ENCODE measurements at regions not wholly inside any gene's neighbourhood (a gene's known extent, or its start where the extent isn't known, plus 50 kb on each side); places are given as distances from the start of the nearest gene placed in this dataset.

DNA sequence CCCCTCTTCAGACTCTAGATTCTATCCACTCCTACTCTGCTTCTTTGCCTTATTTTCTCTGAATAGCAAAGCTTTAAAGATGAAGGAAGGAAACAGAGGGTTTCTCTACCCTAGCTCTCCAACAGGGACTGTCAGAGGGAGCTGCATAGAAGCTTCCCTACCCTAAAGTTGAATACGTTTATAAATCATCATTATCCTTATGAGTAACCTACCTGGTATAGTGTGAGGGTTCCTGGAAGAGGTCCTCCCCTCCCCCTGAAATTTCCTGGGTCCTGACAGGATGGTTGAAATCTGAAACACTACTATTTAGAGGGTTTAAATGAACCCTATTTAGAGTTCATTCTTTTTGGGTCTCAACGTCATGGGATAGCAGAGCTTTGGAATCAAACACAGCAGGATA, 187.0 kb upstream of the RBPJ start:
- no peak for DNase-seq (ENCODE audit: low read depth)
- Histone ChIP-seq H3K36me3 (ENCODE audit: control insufficient read depth, insufficient read depth, low read length) (no peaks in the 10 kb centered on the region), H3K4me3 (ENCODE audit: low read depth, low read length) (no peak overlapping the region), H3K27me3 (ENCODE audit: control insufficient read depth, insufficient read depth, low read length) (no peaks in the 10 kb centered on the region)
- TF ChIP-seq, protein P1, sequence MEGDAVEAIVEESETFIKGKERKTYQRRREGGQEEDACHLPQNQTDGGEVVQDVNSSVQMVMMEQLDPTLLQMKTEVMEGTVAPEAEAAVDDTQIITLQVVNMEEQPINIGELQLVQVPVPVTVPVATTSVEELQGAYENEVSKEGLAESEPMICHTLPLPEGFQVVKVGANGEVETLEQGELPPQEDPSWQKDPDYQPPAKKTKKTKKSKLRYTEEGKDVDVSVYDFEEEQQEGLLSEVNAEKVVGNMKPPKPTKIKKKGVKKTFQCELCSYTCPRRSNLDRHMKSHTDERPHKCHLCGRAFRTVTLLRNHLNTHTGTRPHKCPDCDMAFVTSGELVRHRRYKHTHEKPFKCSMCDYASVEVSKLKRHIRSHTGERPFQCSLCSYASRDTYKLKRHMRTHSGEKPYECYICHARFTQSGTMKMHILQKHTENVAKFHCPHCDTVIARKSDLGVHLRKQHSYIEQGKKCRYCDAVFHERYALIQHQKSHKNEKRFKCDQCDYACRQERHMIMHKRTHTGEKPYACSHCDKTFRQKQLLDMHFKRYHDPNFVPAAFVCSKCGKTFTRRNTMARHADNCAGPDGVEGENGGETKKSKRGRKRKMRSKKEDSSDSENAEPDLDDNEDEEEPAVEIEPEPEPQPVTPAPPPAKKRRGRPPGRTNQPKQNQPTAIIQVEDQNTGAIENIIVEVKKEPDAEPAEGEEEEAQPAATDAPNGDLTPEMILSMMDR (IDR thresholded peaks at IDR 0.05; ENCODE audit: insufficient read depth, low read length, poor library complexity, severe bottlenecking): no peak

DNA sequence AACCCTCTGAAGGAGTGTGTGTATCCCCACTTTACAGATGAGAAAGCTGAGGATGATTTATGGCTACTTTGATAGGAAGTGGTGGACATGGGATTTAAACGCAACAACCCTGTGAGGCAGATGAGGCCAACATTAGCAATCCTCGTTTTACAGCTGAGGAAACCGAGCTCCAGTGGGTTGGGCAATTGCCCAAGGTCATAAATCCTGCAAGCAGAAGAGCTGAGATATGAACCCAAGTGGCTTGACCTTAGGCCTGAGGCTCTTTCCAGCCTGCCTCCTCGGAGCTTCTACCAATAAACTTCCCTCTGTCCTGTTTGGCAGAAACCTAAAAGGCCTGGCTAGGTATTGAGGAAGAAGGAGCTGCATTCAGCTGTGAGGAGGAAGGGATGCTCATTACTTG, 185.5 kb upstream of the RBPJ start:
- no peaks in the 10 kb centered on the region for H3K36me3 ChIP-seq (ENCODE audit: control insufficient read depth, insufficient read depth, low read length)
- TF ChIP-seq, protein P1 (IDR thresholded peaks at IDR 0.05; ENCODE audit: insufficient read depth, low read length, poor library complexity, severe bottlenecking): no peak
- H3K27me3 ChIP-seq (ENCODE audit: control insufficient read depth, insufficient read depth, low read length): no peaks in the 10 kb centered on the region
- DNase-seq (ENCODE audit: low read depth): no peak
- no peak overlapping the region for H3K4me3 ChIP-seq (ENCODE audit: low read depth, low read length)

DNA sequence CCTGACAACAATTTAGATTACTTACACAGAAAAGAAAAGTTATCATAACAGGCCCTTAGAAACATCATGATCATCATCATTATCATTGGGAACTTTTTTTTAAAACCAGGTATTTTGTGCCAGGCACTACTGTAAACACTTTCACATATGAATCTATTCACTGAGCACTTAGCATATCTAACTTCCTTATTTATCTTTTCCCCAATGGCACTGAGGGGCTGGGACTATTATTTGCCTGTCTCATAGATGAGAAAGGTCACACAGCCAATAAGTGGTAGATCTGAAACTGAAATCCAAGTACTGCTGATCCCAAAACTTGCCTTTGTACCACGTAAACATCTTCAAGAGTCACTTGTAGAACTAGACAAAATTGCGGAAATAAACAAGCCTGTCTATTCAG, 184.2 kb upstream of the RBPJ start:
- Histone ChIP-seq H3K4me3 (ENCODE audit: low read depth, low read length) (no peak overlapping the region), H3K36me3 (ENCODE audit: control insufficient read depth, insufficient read depth, low read length) (no peaks in the 10 kb centered on the region), H3K27me3 (ENCODE audit: control insufficient read depth, insufficient read depth, low read length) (no peaks in the 10 kb centered on the region)
- no peak for DNase-seq (ENCODE audit: low read depth)
- TF ChIP-seq, protein P1 (IDR thresholded peaks at IDR 0.05; ENCODE audit: insufficient read depth, low read length, poor library complexity, severe bottlenecking): no peak

DNA sequence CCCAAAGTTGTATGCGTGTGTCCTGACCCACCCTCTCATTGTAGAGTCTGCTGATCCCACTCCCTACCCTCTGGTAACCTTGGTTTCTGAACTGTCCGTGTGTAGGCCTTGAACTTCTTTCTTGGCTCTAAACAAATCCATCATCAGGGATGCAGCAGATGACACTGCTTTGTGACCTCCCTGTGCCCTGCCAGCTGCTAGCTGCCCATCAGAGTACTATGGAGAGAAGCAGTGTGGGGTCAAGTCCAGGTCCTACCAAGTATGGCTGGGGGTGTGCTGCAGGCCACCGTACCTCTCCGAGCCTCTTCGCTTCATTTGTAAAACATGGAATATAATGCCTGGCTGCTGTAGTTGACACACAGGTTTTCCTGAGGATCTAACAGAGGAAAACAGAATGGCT, 183.5 kb upstream of the RBPJ start:
- TF ChIP-seq, protein P1 (IDR thresholded peaks at IDR 0.05; ENCODE audit: insufficient read depth, low read length, poor library complexity, severe bottlenecking): no peak

GRCh38 chr4:26139310-26139924, 181.4 kb upstream of the RBPJ start:
- Histone ChIP-seq H3K4me3 (ENCODE audit: low read depth, low read length) (no peak overlapping the region), H3K27me3 (ENCODE audit: control insufficient read depth, insufficient read depth, low read length) (no peaks in the 10 kb centered on the region), H3K36me3 (ENCODE audit: control insufficient read depth, insufficient read depth, low read length) (no peaks in the 10 kb centered on the region)
- TF ChIP-seq, protein P1 (IDR thresholded peaks at IDR 0.05; ENCODE audit: insufficient read depth, low read length, poor library complexity, severe bottlenecking): no peak
- DNase-seq (ENCODE audit: low read depth): no peak

More for the DNA sequence above, 183.5 kb upstream of the RBPJ start:
- Histone ChIP-seq H3K36me3 (ENCODE audit: control insufficient read depth, insufficient read depth, low read length) (no peaks in the 10 kb centered on the region), H3K27me3 (ENCODE audit: control insufficient read depth, insufficient read depth, low read length) (no peaks in the 10 kb centered on the region), H3K4me3 (ENCODE audit: low read depth, low read length) (no peak overlapping the region)
- DNase-seq (ENCODE audit: low read depth): no peak
